GM10266 (cell line): ENCODE measurements at regions not wholly inside any gene's neighbourhood (a gene's known extent, or its start where the extent isn't known, plus 50 kb on each side); places are given as distances from the start of the nearest gene placed in this dataset.

Source experiments
- DNase-seq: peaks from one replicate; pipeline ENCODE4 v3.0.0; 2012; ENCODE audit errors: extremely low spot score
- CTCF ChIP-seq: IDR thresholded peaks from 2 replicates; pipeline ENCODE4 v1.5.1; 2012; ENCODE audit warnings: mild to moderate bottlenecking, low read depth; ENCODE audit not compliant: control insufficient read depth, insufficient read depth; ENCODE audit errors: missing control alignments

DNA sequence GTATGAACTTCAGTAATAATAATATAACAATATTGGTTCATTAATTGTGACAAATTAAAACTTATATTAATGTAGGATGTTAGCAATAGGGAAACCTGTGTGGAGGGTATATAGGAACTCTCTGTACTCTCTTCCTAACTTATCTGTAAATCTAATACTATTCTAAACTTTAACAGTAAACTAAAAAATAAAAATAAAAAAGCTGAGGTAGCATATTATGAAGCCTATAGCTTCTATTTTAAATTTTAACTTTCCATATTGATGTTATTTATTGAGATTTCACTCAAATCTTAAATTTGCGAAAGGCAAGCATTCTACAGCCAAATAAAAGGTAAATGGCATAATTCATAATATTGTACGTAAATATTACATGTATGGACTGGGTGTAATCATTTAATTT lies 326.4 kb downstream of the MEI4 start:
- TF ChIP-seq CTCF, result no peak
- no peak for DNase-seq

DNA sequence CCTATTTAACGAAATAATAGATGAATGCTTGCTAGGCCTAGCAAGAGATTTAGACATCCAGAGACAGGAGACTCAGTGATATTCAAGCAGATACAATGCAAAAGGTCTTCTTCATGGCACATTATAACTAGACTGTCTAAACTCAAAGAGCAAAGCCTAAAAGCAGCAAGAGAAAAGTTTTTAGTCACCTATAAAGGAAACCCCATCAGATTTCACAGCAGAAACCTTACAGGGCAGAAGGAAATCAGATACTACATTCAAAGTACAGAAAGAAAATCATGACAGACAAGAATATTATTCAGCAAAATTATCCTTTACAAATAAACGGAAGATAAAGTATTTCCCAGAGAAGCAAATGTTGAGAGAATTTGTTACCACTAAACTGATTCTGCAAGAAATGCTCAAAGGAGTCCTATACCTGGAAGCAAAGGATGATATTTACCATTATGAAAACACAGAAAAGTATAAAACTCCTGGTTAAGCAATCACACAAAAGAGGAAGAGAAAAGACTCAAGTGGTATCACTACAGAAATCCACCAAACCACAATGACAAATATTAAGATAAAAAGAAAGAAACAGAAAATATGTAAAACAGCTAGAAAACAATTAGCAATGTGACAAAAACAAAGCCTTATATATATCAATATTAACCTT lies 333.7 kb downstream of the MEI4 start:
- no peak for DNase-seq

DNA sequence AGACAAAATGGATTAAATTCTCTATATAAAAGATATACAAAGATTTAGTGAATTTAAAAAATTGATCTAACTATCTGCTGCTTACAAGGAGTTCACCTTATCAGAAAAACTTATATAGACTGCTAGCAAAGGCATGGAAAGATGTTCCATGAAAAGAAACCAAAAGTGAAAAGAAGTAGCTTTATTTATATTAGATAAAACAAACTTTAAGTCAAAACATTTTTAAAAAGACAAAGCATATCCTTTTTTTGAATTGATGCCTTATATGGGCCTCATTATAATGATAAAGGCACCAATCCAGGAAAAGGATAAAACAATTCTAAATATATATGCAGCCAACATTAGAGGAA lies 334.2 kb downstream of the MEI4 start:
- no peak for TF ChIP-seq CTCF
- no peak for DNase-seq

More for the DNA sequence above, 333.7 kb downstream of the MEI4 start:
- TF ChIP-seq CTCF, result no peak

GRCh38 chr6:78010130-78010529 lies 357.3 kb downstream of the MEI4 start:
- no peak for DNase-seq

DNA sequence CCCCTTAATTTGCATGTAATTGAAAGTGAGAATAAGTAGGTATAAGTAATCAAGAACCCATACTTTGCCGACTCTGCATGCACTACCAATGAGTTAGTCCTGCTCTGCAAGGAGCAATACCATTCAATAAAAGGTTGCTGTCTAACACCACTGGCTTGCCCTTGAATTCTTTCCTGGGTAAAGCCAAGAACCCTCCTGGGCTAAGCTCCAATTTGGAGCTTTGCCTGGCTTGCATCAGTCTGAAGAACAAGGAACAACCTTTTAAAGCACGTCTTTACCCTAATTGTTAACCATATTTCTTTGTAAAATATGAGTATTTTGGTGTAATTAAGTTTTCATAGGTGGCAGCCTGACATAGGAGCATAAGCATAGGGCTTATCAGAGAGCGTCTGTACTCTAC lies 367.7 kb downstream of the MEI4 start:
- no peak for DNase-seq
- no peak for TF ChIP-seq CTCF

More at GRCh38 chr6:78010130-78010529, 357.3 kb downstream of the MEI4 start:
- TF ChIP-seq CTCF, result no peak

- DNase-seq, result no peak
- no peak for TF ChIP-seq CTCF
Observed at GRCh38 chr6:78025502-78025901, 372.7 kb downstream of the MEI4 start.

GRCh38 chr6:78031228-78031627 lies 378.4 kb downstream of the MEI4 start:
- no peak for DNase-seq
- TF ChIP-seq CTCF, result no peak
